Esophagus squamous epithelium (tissue), 4 donors: ENCODE measurements at regions not wholly inside any gene's neighbourhood (a gene's known extent, or its start where the extent isn't known, plus 50 kb on each side); places are given as distances from the start of the nearest gene placed in this dataset.

Source experiments
- POLR2A ChIP-seq, 4 donors: fragments of 450-650 bp; IDR thresholded peaks; one replicate each; pipeline ENCODE4 v1.6.1; 2017; ENCODE audit warnings: antibody characterized with exemption in 4 of 4, mild to moderate bottlenecking in 4 of 4, moderate library complexity in 3 of 4
- TF ChIP-seq, protein P1 (sequence below), 6 experiments: fragments of 450-650 bp in 4 of 6; fragments of 200-600 bp in 2 of 6; sonication (generic) in 2 of 6; IDR thresholded peaks; one replicate each; pipeline ENCODE4 v1.5.1; 2016 to 2019; ENCODE audit warnings: antibody characterized with exemption in 6 of 6, mild to moderate bottlenecking in 4 of 6, moderate library complexity in 4 of 6

DNA sequence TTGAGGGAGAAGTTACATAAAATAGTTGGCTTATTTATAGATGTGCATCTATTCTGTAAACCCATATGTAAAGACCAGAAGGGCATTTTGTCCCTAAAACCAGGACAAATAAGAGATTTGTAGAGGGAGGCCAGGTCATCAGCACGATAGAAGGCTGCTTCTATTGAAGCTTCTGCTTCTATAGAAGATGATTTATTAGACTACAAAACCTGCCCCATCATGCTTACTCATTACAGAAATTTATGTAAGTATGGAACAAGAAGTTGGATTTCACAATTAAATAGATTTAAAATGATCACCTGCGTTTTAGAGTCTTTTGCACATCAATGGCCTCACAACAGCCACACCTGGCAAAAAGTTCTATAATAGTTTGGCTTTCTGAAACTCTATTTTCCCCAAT lies 183.5 kb downstream of the DUSP10 start:
- TF ChIP-seq, protein P1, sequence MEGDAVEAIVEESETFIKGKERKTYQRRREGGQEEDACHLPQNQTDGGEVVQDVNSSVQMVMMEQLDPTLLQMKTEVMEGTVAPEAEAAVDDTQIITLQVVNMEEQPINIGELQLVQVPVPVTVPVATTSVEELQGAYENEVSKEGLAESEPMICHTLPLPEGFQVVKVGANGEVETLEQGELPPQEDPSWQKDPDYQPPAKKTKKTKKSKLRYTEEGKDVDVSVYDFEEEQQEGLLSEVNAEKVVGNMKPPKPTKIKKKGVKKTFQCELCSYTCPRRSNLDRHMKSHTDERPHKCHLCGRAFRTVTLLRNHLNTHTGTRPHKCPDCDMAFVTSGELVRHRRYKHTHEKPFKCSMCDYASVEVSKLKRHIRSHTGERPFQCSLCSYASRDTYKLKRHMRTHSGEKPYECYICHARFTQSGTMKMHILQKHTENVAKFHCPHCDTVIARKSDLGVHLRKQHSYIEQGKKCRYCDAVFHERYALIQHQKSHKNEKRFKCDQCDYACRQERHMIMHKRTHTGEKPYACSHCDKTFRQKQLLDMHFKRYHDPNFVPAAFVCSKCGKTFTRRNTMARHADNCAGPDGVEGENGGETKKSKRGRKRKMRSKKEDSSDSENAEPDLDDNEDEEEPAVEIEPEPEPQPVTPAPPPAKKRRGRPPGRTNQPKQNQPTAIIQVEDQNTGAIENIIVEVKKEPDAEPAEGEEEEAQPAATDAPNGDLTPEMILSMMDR (IDR thresholded peaks at IDR 0.05): no peak
- no peak for TF ChIP-seq POLR2A (IDR thresholded peaks at IDR 0.05)
